Hepatocyte (in vitro differentiated cells): ENCODE measurements at regions not wholly inside any gene's neighbourhood (a gene's known extent, or its start where the extent isn't known, plus 50 kb on each side); places are given as distances from the start of the nearest gene placed in this dataset.

Experiments
- CTCF ChIP-seq: fragments of 200-600 bp; sonication (generic); IDR thresholded peaks from 2 replicates; pipeline ENCODE4 v1.5.1; 2016; ENCODE audit warnings: antibody characterized with exemption, mild to moderate bottlenecking; ENCODE audit not compliant: poor library complexity
- EZH2phosphoT487 ChIP-seq: fragments of 200-600 bp; sonication (generic); IDR thresholded peaks from one replicate; pipeline ENCODE4 v1.6.1; 2018; ENCODE audit warnings: antibody characterized with exemption, mild to moderate bottlenecking, low read depth, moderate library complexity; ENCODE audit not compliant: unreplicated experiment, severe bottlenecking

- no peak for TF ChIP-seq CTCF
- TF ChIP-seq EZH2phosphoT487 = no peak
Observed at GRCh38 chrX:94655180-94655579, 981.2 kb downstream of the FAM133A start.
